OCI-LY7 (cell line): ENCODE measurements at regions not wholly inside any gene's neighbourhood (a gene's known extent, or its start where the extent isn't known, plus 50 kb on each side); places are given as distances from the start of the nearest gene placed in this dataset.

Experiments
- BruUV-seq: library from RNA; stranded (reverse); fragments of 400-500 nt; replicated peaks from 2 replicates; lab custom pipeline; 2021; lab: Mats Ljungman, UMichigan
- CTCF ChIA-PET: fragments of 300-600 bp; sonication (Branson Sonifier 250); formaldehyde crosslinking; loops from one replicate; lab custom pipeline; 2022; ENCODE audit warnings: antibody characterized with exemption; ENCODE audit not compliant: unreplicated experiment; lab: Charles Lee
- POLR2A ChIA-PET: fragments of 300-600 bp; sonication (Branson Sonifier 250); formaldehyde crosslinking; loops from one replicate; lab custom pipeline; 2022; ENCODE audit warnings: antibody characterized with exemption; lab: Charles Lee
- DNase-seq: peaks from one replicate; pipeline ENCODE4 v3.0.0-alpha.2; 2015; ENCODE audit warnings: low spot score
- H2AFZ ChIP-seq: fragments of 200-600 bp; sonication (generic), shearing (Covaris generic); 2 replicates; pipeline ENCODE4 v1.6.1; 2014; ENCODE audit warnings: mild to moderate bottlenecking, antibody characterized with exemption, low read length, moderate library complexity
- H3K27ac ChIP-seq: fragments of 200-600 bp; sonication (generic); 2 replicates; pipeline ENCODE4 v1.5.1; 2014; ENCODE audit warnings: mixed run types, low read depth, mild to moderate bottlenecking, moderate library complexity, low read length, inconsistent platforms; ENCODE audit not compliant: poor library complexity, severe bottlenecking
- H3K36me3 ChIP-seq: fragments of 200-600 bp; sonication (generic); 2 replicates; pipeline ENCODE4 v1.6.1; 2014; ENCODE audit warnings: mild to moderate bottlenecking, antibody characterized with exemption, low read length, moderate library complexity, mixed read lengths; ENCODE audit not compliant: insufficient read depth
- H3K4me1 ChIP-seq: fragments of 200-600 bp; sonication (generic); 2 replicates; pipeline ENCODE4 v1.5.1; 2014; ENCODE audit warnings: mild to moderate bottlenecking, low read length; ENCODE audit not compliant: insufficient read depth, poor library complexity, severe bottlenecking
- H3K4me2 ChIP-seq: fragments of 200-600 bp; sonication (generic); 2 replicates; pipeline ENCODE4 v1.6.1; 2014; ENCODE audit warnings: mild to moderate bottlenecking, low read length
- H3K4me3 ChIP-seq: fragments of 200-600 bp; sonication (generic); 2 replicates; pipeline ENCODE4 v1.5.1; 2014; ENCODE audit warnings: mild to moderate bottlenecking, low read depth, low read length; ENCODE audit not compliant: poor library complexity, severe bottlenecking
- H3K79me2 ChIP-seq: fragments of 200-600 bp; sonication (generic); 2 replicates; pipeline ENCODE4 v1.6.1; 2016; ENCODE audit warnings: low read depth, mild to moderate bottlenecking, low read length, moderate library complexity, mixed read lengths; ENCODE audit not compliant: insufficient read depth
- H3K9me2 ChIP-seq: fragments of 200-600 bp; sonication (generic); 2 replicates; pipeline ENCODE4 v1.6.1; 2016; ENCODE audit warnings: mild to moderate bottlenecking, low read length, mixed read lengths; ENCODE audit not compliant: insufficient read depth
- H3K9me3 ChIP-seq: fragments of 200-600 bp; sonication (generic); 2 replicates; pipeline ENCODE4 v1.6.1; 2014; ENCODE audit warnings: mild to moderate bottlenecking, mixed run types, low read length, mixed read lengths
- H4K20me1 ChIP-seq: fragments of 200-600 bp; sonication (generic); 2 replicates; pipeline ENCODE4 v1.6.1; 2014; ENCODE audit warnings: mild to moderate bottlenecking, antibody characterized with exemption, low read length, moderate library complexity, mixed read lengths; ENCODE audit not compliant: insufficient read depth
- CTCF ChIP-seq: fragments of 200-600 bp; sonication (generic); conservative IDR thresholded peaks from 2 replicates; pipeline ENCODE4 v1.5.1; 2014; ENCODE audit warnings: mild to moderate bottlenecking, antibody characterized with exemption, low read length, moderate library complexity, mixed read lengths
- EZH2phosphoT487 ChIP-seq: fragments of 200-600 bp; sonication (generic); IDR thresholded peaks from 2 replicates; pipeline ENCODE4 v1.6.1; 2018; ENCODE audit warnings: low read depth, borderline replicate concordance, mild to moderate bottlenecking, mixed run types, antibody characterized with exemption, low read length, moderate library complexity, mixed read lengths
- intact Hi-C: fragments of 100-400 bp; cut with micrococcal nuclease; formaldehyde crosslinking; loops from one replicate; pipeline ENCODE4 v1.10.0; 2022; ENCODE audit not compliant: unreplicated experiment

DNA sequence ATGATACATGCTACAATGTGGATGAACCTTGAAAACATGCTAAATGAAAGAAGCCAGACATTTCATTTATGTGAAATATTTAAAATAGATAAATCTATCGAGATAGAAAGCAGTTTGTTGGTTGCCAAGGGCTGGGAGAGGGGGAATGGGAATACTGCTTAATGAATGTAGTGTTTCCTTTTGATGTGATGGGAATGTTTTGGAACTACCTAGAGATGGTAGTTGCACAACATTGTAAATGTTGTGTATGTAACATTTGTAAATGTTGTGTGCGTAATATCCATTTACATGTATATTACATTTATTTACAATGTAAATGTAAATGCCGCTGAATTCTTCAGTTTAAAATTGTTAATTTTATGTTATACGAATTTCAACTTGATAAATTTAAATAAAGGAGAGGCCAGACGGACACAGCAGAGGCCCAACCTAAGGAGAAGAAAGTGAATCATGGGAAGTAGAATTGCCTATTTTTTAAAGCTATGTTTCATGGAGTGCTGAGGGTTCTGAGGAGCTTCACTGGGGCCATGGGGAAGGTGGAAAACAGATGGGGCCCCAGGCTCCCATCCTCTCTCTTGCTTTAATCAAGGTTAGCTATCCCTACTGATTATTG is 60.0 kb upstream of the TEX13D start:
- Histone ChIP-seq H4K20me1 (no peaks in the 10 kb centered on the region), H3K36me3 (no peaks in the 10 kb centered on the region), H3K4me1 (no peaks in the 10 kb centered on the region), H3K79me2 (no peaks in the 10 kb centered on the region), H3K9me3 (no peaks in the 10 kb centered on the region), H2AFZ (no peak overlapping the region), H3K4me2 (no peak overlapping the region), H3K4me3 (no peak overlapping the region), H3K9me2 (no peaks in the 10 kb centered on the region), H3K27ac (no peak overlapping the region)
- CTCF ChIA-PET: no interaction called here
- no peak for TF ChIP-seq CTCF
- TF ChIP-seq EZH2phosphoT487: no peak
- intact Hi-C loops: no loop called here
- POLR2A ChIA-PET: no interaction called here
- BruUV-seq: no TSS peak
- DNase-seq: no peak

DNA sequence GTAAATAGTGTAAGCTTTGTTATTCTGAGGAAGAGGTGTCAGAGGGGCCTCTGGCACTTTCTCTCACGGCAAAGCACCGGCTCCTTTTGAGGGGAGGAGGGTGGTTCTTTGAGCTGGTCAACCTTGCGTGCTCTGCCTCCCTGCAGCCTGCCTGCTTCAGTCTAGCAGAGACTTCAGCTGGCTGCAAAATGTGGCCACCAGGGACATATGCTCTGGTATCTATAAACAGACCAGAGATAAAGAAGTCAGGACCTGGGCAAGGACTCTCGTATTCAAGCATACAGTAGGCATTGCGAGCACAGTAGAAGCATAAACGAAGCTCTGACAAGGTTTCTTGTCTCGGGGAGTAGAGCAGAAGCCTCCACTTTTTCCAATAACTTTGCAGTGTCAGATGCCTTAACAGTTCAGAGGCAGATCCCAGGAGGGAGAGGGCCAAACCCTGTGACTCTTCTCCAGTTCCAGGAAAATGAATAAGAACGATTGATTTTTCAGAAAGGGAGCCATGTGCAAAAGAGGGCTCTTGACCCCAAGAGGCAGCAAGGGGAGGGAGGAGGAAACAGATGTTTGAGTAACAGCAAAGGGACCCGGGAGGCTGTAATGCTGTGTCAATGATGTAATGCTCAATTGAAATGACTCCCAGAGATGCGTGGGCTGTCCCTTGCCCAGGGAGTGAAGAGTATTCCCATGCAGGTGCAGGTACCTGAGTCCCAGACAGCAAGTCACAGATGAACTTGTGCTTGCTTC is 57.9 kb upstream of the TEX13D start:
- ChIA-PET POLR2A (interaction anchor here (1.2 kb wide), 1 partner anchor 380 kb away, joined by 3 read pairs; no protein-coding TSS in a partner anchor), CTCF (no interaction called here)
- no peak overlapping the region for H3K4me2 ChIP-seq
- no peak for DNase-seq
- BruUV-seq: no TSS peak
- intact Hi-C loops: no loop called here
- H3K4me1 ChIP-seq: no peaks in the 10 kb centered on the region
- TF ChIP-seq EZH2phosphoT487: no peak
- TF ChIP-seq CTCF: no peak
- H3K9me2 ChIP-seq: no peaks in the 10 kb centered on the region
- H2AFZ ChIP-seq: no peak overlapping the region
- no peak overlapping the region for H3K4me3 ChIP-seq
- no peak overlapping the region for H3K27ac ChIP-seq
- no peaks in the 10 kb centered on the region for H3K9me3 ChIP-seq
- H3K79me2 ChIP-seq: no peaks in the 10 kb centered on the region
- H4K20me1 ChIP-seq: no peaks in the 10 kb centered on the region
- no peaks in the 10 kb centered on the region for H3K36me3 ChIP-seq
